Esophagus mucosa (tissue), 1 donor: ENCODE measurements at regions not wholly inside any gene's neighbourhood (a gene's known extent, or its start where the extent isn't known, plus 50 kb on each side); places are given as distances from the start of the nearest gene placed in this dataset.
A peak's percentile ranks its signal among the peaks of the same experiment; 100 is the strongest.

ENCODE experiments used
- ATAC-seq: fragments of 200-7000 bp; cut with Tn5 transposase; one replicate; pipeline ENCODE4 v1.9.1; 2020
- donor health status: DM: yes; HTN: yes; CAD: no.

DNA sequence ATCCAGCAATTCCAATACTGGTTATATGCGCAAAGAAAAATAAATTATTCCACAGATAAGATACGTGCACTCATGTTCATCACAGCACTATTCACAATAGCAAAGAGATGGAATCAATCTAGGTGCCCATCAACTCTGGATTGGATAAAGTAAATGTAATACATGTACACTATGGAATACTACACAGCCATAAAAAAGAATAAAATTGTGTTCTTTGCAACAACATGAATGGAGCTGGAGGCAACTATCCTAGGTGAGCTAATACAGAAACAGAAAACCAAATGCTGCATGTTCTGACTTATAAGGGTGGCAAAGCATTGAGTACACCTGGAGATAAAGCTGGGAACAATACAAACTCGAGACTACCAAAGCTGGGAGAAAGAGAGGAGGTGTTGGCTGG lies 787.3 kb downstream of the KCNT2 start:
- no peak for ATAC-seq

DNA sequence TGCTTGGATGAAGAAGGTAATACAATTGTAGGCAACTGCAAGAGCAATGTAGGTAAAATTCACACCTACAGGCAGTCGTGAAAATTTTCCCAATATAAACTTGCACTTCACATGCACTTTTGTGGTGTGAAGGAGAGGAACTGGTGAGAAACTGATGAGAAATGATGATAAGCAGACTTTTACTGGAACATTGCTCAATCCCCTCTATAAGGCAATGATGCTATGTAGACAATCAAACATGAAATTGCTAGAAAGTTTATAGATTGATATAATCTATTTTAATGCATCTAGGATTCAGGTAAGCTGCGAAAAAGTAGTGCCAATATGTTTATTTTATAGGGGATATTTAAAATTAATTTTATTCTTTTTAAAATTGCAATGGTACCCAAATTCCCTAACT lies 802.2 kb downstream of the KCNT2 start:
- no peak for ATAC-seq

- ATAC-seq, result no peak
Measured at GRCh38 chr1:195804547-195804946, 803.7 kb downstream of the KCNT2 start.

DNA sequence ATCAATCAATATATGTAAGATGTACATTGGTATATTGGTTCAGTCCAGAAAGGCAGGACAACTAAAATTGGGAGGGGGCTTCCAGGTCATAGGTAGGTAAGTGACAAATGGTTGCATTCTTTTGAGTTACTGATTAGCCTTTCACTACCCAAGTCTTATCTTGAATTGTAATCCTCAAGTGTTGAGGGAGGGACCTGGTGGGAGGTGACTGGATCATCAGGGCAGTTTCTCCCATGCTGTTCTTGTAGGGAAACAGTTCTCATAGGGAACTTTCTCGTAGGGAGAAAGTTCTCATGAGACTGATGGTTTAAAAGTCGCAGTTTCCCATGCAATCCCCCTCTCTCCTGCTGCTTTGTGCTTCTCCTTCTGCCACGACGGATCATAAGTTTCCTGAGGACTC lies 809.2 kb downstream of the KCNT2 start:
- ATAC-seq, result no peak

GRCh38 chr1:195794225-195794624 lies 814.0 kb downstream of the KCNT2 start:
- no peak for ATAC-seq

GRCh38 chr1:195791796-195792195 lies 816.4 kb downstream of the KCNT2 start:
- peak; percentile 66 for ATAC-seq

- no peak for ATAC-seq
Measured at GRCh38 chr1:195790514-195791168, 817.6 kb downstream of the KCNT2 start.

DNA sequence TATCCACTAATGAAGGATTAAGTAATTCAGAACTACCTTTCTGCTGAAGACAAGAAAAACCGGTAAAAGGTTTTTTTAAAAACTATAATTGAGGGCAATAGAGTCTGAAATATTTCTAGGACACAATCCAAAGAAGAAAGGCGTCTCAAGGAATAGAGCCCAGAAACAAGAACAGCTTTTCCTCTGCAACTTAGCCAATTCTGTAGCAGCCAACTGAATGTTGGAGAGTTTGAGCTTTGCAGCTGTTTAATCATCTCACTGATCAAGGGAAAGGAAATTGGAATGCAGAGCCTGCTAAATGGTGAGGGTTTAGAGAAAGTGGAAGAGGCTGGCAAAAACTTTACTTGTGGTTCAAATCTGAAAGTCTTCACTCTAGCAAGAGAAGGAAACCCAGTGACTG lies 818.9 kb downstream of the KCNT2 start:
- ATAC-seq, result no peak

GRCh38 chr1:195788721-195789120 lies 819.5 kb downstream of the KCNT2 start:
- no peak for ATAC-seq

DNA sequence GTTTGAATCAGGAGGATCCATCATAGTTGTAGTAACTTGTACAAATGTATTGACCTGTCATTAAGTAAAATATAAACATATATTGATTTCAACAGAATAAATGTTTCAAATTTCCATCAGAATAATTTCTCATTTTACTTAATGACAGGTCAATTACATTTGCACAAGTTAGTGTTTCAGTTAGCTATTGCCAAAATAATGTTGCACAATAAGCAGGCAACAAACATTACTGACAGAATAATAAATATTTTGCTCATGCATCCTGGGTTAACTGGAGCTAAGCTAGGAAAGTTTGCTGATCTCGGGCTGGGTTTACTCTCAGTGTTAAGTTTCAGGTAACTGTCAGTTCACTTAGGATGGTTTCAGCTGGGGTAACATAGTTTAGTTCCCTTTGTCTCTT lies 822.4 kb downstream of the KCNT2 start:
- no peak for ATAC-seq

DNA sequence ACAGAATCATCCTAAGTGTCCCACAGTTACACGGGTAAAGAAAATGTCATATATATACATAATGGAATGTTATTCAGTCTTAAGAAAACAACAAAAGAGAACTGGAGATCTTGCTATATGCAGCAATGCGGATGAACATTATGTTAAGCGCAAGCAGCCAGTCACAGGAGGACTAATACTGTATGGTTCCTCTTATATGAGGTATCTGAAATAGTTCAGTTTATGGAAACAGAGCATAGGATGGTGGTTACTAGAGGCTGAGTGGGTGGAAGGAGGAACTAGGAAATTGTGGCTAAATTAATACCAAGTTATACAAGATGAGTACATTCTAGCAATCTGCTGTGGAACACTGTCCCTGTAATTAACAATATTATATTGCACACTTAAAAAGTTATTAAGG lies 834.3 kb downstream of the KCNT2 start:
- no peak for ATAC-seq

DNA sequence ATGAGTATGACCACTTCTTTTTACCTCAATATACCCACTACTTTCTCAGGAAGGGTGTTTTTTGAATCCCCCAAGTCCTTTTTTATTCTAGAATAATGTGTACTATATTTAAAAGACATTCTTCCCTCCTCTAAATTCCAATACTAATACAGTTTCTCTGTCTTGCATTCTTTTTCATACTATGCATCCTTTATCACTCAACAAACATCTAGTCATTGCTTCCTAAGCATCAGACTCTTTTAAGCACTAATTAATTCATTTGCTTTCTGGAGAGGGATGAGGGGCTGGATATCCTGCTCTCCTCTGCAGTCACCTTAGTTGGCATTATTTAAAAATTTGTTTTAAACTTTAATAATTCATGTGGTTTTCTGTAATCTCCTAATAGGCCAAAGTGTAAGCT lies 838.8 kb downstream of the KCNT2 start:
- ATAC-seq, result no peak

GRCh38 chr1:195768936-195769335 lies 839.3 kb downstream of the KCNT2 start:
- ATAC-seq, result no peak

DNA sequence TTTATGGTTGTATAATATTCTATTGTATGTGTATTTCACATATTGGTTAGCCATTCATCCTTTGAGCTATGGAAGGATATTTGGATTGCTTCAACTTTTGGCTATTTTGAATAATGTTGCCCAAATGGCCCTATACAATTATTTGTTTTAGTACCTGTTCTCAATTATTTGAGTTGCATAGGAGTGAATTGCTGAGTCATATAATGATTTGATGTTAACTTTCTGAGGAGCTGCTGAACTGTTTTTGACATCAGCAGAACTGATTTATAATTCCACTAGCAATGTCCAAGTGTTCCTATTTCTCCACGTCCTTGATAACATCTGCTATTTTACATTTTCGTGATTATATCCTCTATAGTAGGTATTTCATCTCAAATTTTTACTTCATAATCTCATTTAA lies 839.9 kb downstream of the KCNT2 start:
- ATAC-seq, result no peak

- ATAC-seq, result no peak
Measured at GRCh38 chr1:195766709-195767108, 841.5 kb downstream of the KCNT2 start.

DNA sequence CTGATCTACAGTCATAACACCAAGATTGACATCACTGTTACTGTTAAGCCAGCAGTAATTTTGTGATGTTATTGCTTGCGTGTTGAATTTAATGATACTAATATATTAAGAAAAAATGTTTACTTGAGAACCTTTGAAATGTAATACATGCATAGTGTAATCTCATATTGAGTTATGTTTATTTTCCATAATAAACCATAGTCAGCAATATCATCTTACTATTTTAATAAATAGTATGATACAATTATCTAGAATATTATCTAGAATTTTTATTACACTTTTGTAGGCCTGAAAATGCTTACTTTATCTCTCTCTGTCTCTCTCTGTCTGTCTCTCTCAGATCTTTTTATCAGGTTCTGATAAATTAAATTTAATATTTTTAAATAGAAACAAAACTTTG lies 843.1 kb downstream of the KCNT2 start:
- no peak for ATAC-seq

GRCh38 chr1:195763907-195764374 lies 844.3 kb downstream of the KCNT2 start:
- ATAC-seq, result no peak

DNA sequence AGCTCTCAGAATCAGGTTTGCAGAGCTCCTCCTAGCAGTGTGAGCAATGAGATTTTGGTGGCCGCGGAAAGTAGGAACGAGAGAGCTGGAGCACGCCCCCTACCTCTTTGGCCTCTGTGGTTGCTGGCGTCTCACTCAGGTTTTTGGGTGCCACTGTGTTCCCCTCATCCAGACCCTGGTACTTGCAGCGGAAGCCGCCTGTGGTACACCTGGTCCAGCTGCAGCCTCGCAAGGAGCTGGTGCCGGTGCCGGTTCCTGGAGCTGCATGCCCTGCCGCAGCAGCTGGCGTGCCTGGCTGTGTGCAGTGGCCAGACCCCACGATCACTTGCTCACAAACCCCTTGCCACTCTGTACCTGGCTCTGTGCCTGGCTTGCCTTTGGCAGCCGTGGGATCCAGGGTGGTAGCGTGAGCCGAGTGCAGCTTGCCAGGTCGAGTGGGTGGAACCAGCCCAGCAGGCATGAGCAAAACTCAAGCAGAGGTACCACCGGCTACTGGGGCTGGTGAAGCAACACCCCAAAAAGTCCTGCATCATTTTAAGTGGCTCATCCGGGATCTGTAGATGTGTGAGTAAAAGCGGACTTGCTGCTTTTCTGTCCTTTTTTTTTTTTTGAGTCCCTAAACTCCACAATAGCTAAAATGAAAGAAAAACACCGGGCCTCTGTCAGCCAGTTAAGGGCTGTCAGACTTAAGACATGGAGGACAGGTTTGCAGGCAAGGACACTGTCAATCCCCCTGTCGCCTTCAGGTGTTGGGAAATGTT lies 844.9 kb downstream of the KCNT2 start:
- ATAC-seq, result peak; percentile 15

GRCh38 chr1:195761104-195761503 lies 847.1 kb downstream of the KCNT2 start:
- ATAC-seq, result peak; percentile 59

DNA sequence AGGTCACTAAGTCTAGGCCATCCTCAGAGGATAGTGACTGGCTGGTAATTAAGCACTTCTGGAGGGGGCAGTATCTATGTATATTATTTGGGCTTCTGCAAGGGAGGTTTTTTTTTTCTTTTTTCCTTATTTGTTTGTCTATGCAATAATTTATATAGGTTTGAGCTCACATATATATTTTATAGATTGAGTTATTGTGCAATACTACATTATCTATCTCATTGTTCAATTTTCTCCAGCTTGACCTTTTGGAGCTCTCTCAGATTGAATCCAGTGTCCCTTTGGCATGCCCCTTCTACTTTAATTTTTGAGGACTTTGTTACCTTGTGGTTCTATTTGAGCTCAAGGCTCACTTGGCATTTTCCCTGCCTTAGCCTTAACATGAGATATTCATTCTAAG lies 852.1 kb downstream of the KCNT2 start:
- ATAC-seq, result no peak

DNA sequence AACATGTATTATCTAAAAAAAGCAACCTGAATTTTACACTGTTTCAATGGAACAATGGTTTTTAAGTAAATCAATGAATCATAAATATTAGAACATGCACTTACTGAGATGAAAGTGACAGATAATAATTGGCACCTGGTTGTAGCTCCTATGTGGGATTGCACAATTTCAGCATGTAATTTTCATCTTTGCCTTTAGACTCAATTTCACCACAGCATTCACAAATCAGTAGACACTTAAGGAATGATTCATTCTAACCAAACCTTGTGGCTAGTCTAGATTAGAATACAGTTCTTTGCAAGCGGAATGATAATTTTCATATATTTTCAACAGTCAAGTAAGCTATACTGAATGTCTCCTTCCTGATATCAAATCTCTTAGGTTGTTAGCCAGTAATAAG lies 853.4 kb downstream of the KCNT2 start:
- peak; percentile 66 for ATAC-seq

GRCh38 chr1:195754303-195754702 lies 853.9 kb downstream of the KCNT2 start:
- no peak for ATAC-seq

GRCh38 chr1:195748969-195749368 lies 859.3 kb downstream of the KCNT2 start:
- peak; percentile 73 for ATAC-seq
